Peyer's patch (tissue), 4 donors: ENCODE measurements at regions not wholly inside any gene's neighbourhood (a gene's known extent, or its start where the extent isn't known, plus 50 kb on each side); places are given as distances from the start of the nearest gene placed in this dataset.

Experiments used
- CTCF ChIP-seq, 6 experiments: fragments of 450-650 bp in 4 of 6; fragments of 200-600 bp in 2 of 6; sonication (generic) in 1 of 6; IDR thresholded peaks; one replicate each; pipeline ENCODE4 v1.5.1; 2017 to 2019; ENCODE audit warnings: antibody characterized with exemption in 6 of 6, mild to moderate bottlenecking in 3 of 6, moderate library complexity in 1 of 6
- POLR2A ChIP-seq, 2 donors: fragments of 450-650 bp; IDR thresholded peaks; one replicate each; pipeline ENCODE4 v1.5.1; 2017; ENCODE audit warnings: antibody characterized with exemption in 2 of 2, mild to moderate bottlenecking in 2 of 2, moderate library complexity in 2 of 2

GRCh38 chr5:71882826-71883741, 164.0 kb downstream of the CARTPT start:
- TF ChIP-seq CTCF (IDR thresholded peaks at IDR 0.05) (no peak), POLR2A (IDR thresholded peaks at IDR 0.05) (no peak)
